ENCODE measurements at regions not wholly inside any gene's neighbourhood (a gene's known extent, or its start where the extent isn't known, plus 50 kb on each side); places are given as distances from the start of the nearest gene placed in this dataset.

DNA sequence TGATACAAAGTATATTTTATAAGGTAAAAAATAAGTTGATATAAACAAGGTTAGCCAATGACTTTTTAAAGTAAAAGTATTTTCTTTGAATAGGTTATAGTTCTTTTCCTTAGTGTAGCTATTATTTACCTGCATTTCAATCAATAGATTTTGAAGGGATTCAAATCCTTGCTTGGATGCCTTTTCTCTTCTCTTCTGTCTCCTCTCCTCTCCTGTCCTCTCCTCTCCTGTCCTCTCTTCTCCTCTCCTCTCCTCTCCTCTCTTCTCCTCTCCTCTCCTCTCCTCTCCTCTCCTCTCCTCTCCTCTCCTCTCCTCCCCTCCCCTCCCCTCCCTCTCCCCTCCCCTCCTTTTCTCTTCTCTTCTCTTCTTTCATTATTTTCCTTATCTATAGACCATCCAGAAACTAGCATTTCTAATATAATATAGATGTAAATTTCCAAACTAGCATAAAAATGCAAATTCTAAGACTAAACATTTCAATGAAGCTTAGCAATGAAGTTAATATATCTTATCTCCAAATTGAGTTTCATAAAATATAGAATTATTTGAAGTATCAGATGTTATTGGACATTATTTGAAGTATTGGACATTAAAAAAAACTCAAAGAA lies 60.5 kb upstream of the PRKCQ start:
- no peak for DNase-seq (ENCODE audit: low read depth)

DNA sequence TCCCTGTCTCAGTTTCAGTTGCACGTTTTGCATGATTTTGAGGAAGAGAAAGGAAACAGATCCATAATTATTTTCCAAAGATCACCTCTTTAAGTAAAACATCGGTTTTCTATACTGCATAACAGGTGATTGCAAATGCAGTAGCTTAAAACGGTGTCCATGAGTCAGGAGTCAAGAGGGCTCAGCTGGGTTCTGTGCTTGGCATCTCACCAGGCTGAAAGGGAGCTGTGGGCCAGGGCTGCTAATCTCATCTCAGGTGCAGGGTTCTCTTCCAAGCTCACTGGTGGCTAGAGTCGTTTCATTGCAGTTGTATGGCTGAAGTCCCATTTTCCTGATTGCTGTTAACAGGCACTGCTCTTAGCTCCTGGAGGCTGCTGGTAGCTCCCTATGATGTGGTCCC lies 57.0 kb upstream of the PRKCQ start:
- DNase-seq (ENCODE audit: low read depth): no peak

DNA sequence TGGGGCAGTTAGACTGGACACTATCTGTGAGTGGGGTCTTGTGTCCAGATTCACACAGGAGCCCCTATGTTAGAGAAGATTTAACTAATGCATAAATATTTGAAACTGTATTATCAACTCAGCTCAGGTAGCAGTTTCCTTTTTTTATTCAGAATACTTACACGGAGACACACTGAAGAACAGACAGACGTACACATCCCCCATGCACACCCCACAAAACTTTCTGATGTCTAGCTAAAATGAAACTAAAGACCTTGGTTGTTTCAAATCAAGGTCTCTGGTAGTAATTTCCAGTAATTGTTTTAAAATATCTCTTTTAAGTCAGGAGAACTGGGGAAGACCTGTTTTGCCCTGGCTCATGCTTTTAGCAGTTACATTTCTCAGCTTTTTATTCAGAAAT lies 55.7 kb upstream of the PRKCQ start:
- DNase-seq (ENCODE audit: low read depth): no peak
